K562 (cell line): ENCODE measurements at regions not wholly inside any gene's neighbourhood (a gene's known extent, or its start where the extent isn't known, plus 50 kb on each side); places are given as distances from the start of the nearest gene placed in this dataset.

Experiments
- ATAC-seq: fragments of 200-7000 bp; cut with Tn5 transposase; 3 replicates; pipeline ENCODE4 v1.9.1; 2020; ENCODE audit warnings: moderate library complexity
- BruUV-seq: library from RNA; stranded (reverse); fragments of 400-500 nt; replicated peaks from 2 replicates; lab custom pipeline; 2021; lab: Mats Ljungman, UMichigan
- CTCF ChIA-PET: fragments of 300-600 bp; formaldehyde crosslinking; extraction: SDS; loops from one replicate; lab custom pipeline; 2021; ENCODE audit warnings: low intra/inter-chr PET ratio; lab: Yijun Ruan, JAX
- POLR2A ChIA-PET: fragments of 300-600, 350-650 bp; sonication (Branson Sonifier 250); formaldehyde crosslinking; extraction: SDS; loops from one replicate; lab custom pipeline; 2021; ENCODE audit warnings: antibody characterized with exemption, inconsistent platforms; lab: Yijun Ruan, JAX
- DNase-seq, 4 experiments: peaks; one replicate each; pipeline versions ENCODE4 v3.0.0 to v3.0.0-alpha.2; 2011 to 2018; ENCODE audit warnings: low spot score in 3 of 4, mixed read lengths in 3 of 4; ENCODE audit errors: extremely low read depth in 1 of 4
- FAIRE-seq: peaks from 2 replicates; lab custom pipeline; 2011; peaks lifted over from hg19 to GRCh38; lab: Jason Lieb, UNC
- H2AFZ ChIP-seq: 2 replicates; pipeline ENCODE4 v1.6.0; 2011; ENCODE audit warnings: low read depth, low read length, control low read depth, inconsistent platforms
- H3K27ac ChIP-seq: fragments of 200-600 bp; 3 replicates; pipeline ENCODE4 v1.8.0; 2011; ENCODE audit warnings: low read depth, mild to moderate bottlenecking, control low read depth, inconsistent platforms, low read length, moderate library complexity, mixed read lengths; ENCODE audit errors: extremely low read depth
- H3K27me3 ChIP-seq, 2 experiments: fragments of 300-600 bp in 1 of 2; 2 replicates in 1 of 2; 3 replicates in 1 of 2; pipeline versions ENCODE4 v1.6.0 to v1.8.0; 2011; ENCODE audit warnings: inconsistent platforms in 2 of 2, low read length in 2 of 2, mild to moderate bottlenecking in 1 of 2, mixed read lengths in 1 of 2, moderate library complexity in 1 of 2; ENCODE audit not compliant: control insufficient read depth in 2 of 2, insufficient read depth in 2 of 2
- H3K36me3 ChIP-seq: fragments of 300-600 bp; 3 replicates; pipeline ENCODE4 v1.8.0; 2011; ENCODE audit warnings: mild to moderate bottlenecking, low read length, inconsistent platforms; ENCODE audit not compliant: control insufficient read depth, insufficient read depth
- H3K4me1 ChIP-seq, 2 experiments: fragments of 200-600 bp in 1 of 2; replicated peaks in 1 of 2; 2 replicates in 1 of 2; 3 replicates in 1 of 2; pipeline versions ENCODE4 v1.5.1 to v1.8.0; 2011; ENCODE audit warnings: inconsistent platforms in 2 of 2, low read length in 2 of 2, mild to moderate bottlenecking in 1 of 2, mixed read lengths in 1 of 2, moderate library complexity in 1 of 2; ENCODE audit not compliant: control insufficient read depth in 2 of 2, insufficient read depth in 2 of 2
- H3K4me2 ChIP-seq: 2 replicates; pipeline ENCODE4 v1.6.1; 2011; ENCODE audit warnings: low read length, control low read depth, inconsistent platforms, mixed read lengths; ENCODE audit not compliant: insufficient read depth
- H3K4me3 ChIP-seq: fragments of 200-600 bp; sonication (generic), shearing (Covaris generic); 2 replicates; pipeline ENCODE4 v1.5.1; 2016; ENCODE audit warnings: control low read depth, inconsistent platforms
- H3K79me2 ChIP-seq: fragments of 200-600 bp; 3 replicates; pipeline ENCODE4 v1.8.0; 2011; ENCODE audit warnings: low read length, inconsistent platforms; ENCODE audit not compliant: control insufficient read depth, insufficient read depth
- H3K9ac ChIP-seq, 2 experiments: 2 replicates each; pipeline versions ENCODE4 v1.6.0 to v1.6.1; 2011; ENCODE audit warnings: low read depth in 2 of 2, low read length in 2 of 2, control low read depth in 1 of 2, inconsistent platforms in 1 of 2, mild to moderate bottlenecking in 1 of 2, mixed read lengths in 1 of 2; ENCODE audit not compliant: insufficient read depth in 1 of 2
- H3K9me1 ChIP-seq: one replicate; pipeline ENCODE4 v1.6.0; 2011; ENCODE audit warnings: inconsistent platforms, mild to moderate bottlenecking, low read length, moderate library complexity; ENCODE audit not compliant: control insufficient read depth, insufficient read depth
- H3K9me3 ChIP-seq: replicated peaks from 2 replicates; pipeline ENCODE4 v1.5.1; 2011; ENCODE audit warnings: low read depth, low read length, inconsistent platforms; ENCODE audit not compliant: control insufficient read depth, insufficient read depth
- H4K20me1 ChIP-seq: replicated peaks from 2 replicates; pipeline ENCODE4 v1.6.1; 2011; ENCODE audit warnings: low read length, inconsistent platforms, mixed read lengths; ENCODE audit not compliant: control insufficient read depth, insufficient read depth
- ARHGAP35 ChIP-seq: fragments of 450-650 bp; IDR thresholded peaks from 2 replicates; pipeline ENCODE4 v1.6.1; 2018; ENCODE audit not compliant: partially characterized antibody
- ATF3 ChIP-seq, 2 experiments: fragments of 450-650 bp in 1 of 2; sonication (generic) in 1 of 2; formaldehyde crosslinking in 1 of 2; IDR thresholded peaks in 1 of 2; conservative IDR thresholded peaks in 1 of 2; 2 replicates each; pipeline versions ENCODE4 v1.6.1 to v1.8.1; 2016 to 2023; ENCODE audit warnings: mild to moderate bottlenecking in 2 of 2, moderate library complexity in 2 of 2, inconsistent platforms in 1 of 2, missing genetic modification reagents in 1 of 2
- CHCHD3 ChIP-seq: fragments of 250-450 bp; sonication (Bioruptor Pico); IDR thresholded peaks from 2 replicates; pipeline ENCODE4 v2.1.2; 2022; ENCODE audit warnings: mild to moderate bottlenecking
- HDAC3 ChIP-seq: fragments of 450-650 bp; IDR thresholded peaks from 2 replicates; pipeline ENCODE4 v1.6.1; 2018; ENCODE audit warnings: borderline replicate concordance, mild to moderate bottlenecking, moderate library complexity; ENCODE audit not compliant: partially characterized antibody
- IFI16 ChIP-seq: fragments of 250-450 bp; sonication (Bioruptor Pico); IDR thresholded peaks from 2 replicates; pipeline ENCODE4 v2.1.2; 2022; ENCODE audit warnings: mild to moderate bottlenecking, inconsistent platforms
- KLF6 ChIP-seq: fragments of 250-450 bp; sonication (Bioruptor Pico); IDR thresholded peaks from 2 replicates; pipeline ENCODE4 v1.4.0; 2020; ENCODE audit warnings: mild to moderate bottlenecking, moderate library complexity, borderline replicate concordance
- SMARCE1 ChIP-seq: fragments of 450-650 bp; IDR thresholded peaks from 2 replicates; pipeline ENCODE4 v1.7.1; 2016; ENCODE audit warnings: mild to moderate bottlenecking
- TRIM28 ChIP-seq: fragments of 450-650 bp; IDR thresholded peaks from 2 replicates; pipeline ENCODE4 v1.6.1; 2017
- ZNF133 ChIP-seq: fragments of 250-450 bp; sonication (Bioruptor Pico); IDR thresholded peaks from 2 replicates; pipeline ENCODE4 v1.4.0; 2020; ENCODE audit warnings: mild to moderate bottlenecking
- ZNF239 ChIP-seq: fragments of 250-450 bp; sonication (Bioruptor Pico); IDR thresholded peaks from 2 replicates; pipeline ENCODE4 v1.4.0; 2020; ENCODE audit warnings: mild to moderate bottlenecking
- ZNF41 ChIP-seq: fragments of 250-450 bp; sonication (Bioruptor Pico); conservative IDR thresholded peaks from 2 replicates; pipeline ENCODE4 v1.4.0; 2020; ENCODE audit warnings: mild to moderate bottlenecking
- ZNF75A ChIP-seq: fragments of 450-650 bp; formaldehyde crosslinking; IDR thresholded peaks from 2 replicates; pipeline ENCODE4 v1.4.0; 2020; ENCODE audit warnings: mild to moderate bottlenecking
- WGBS: fragments of 100-300 bp; shearing (Covaris generic); methylation state at CpG from one replicate; pipeline ENCODE4 v1.1.6; 2016; ENCODE audit warnings: low coverage, mixed read lengths; ENCODE audit not compliant: insufficient coverage; ENCODE audit errors: missing lambda C conversion rate; 5-methylcytosine and 5-hydroxymethylcytosine counted together
- in situ Hi-C: fragments of 300-500 bp; cut with MboI; formaldehyde crosslinking; loops from 4 replicates; pipeline ENCODE4 v1.15.0; 2018; ENCODE audit warnings: inconsistent platforms, mixed read lengths
- intact Hi-C: fragments of 100-400 bp; cut with micrococcal nuclease; formaldehyde crosslinking; loops from 2 replicates; pipeline ENCODE4 v1.14.2; 2022
- TF ChIP-seq, protein P1 (sequence below): sonication (generic); formaldehyde crosslinking; IDR thresholded peaks from 2 replicates; pipeline ENCODE4 v1.8.1; 2022; ENCODE audit warnings: missing genetic modification reagents

GRCh38 chr1:113012149-113012548, 56.2 kb upstream of the SLC16A1 start:
- no peak overlapping the region for H3K27ac ChIP-seq
- no peak overlapping the region for H2AFZ ChIP-seq
- WGBS: 26% methylated on average over 1 of the region's 1 CpG
- ChIA-PET POLR2A (no interaction called here), CTCF (no interaction called here)
- in situ Hi-C loops (no loop called here), intact Hi-C loops (no loop called here)
- FAIRE-seq: no peak
- H3K9me1 ChIP-seq: no peaks in the 10 kb centered on the region
- no peak for TF ChIP-seq SMARCE1
- no peak for TF ChIP-seq IFI16 (CRISPR knock-in tag)
- no peak for TF ChIP-seq TRIM28
- no peak for TF ChIP-seq CHCHD3 (CRISPR knock-in tag)
- TF ChIP-seq ZNF75A (CRISPR knock-in tag): no peak
- no peak for TF ChIP-seq ZNF133 (CRISPR knock-in tag)
- no peak for TF ChIP-seq ARHGAP35
- TF ChIP-seq ATF3 (IDR thresholded peaks at IDR 0.05): no peak
- TF ChIP-seq ATF3 (CRISPR knock-in tag; conservative IDR thresholded peaks at IDR 0.05): no peak
- no peak for TF ChIP-seq ZNF41 (CRISPR knock-in tag)
- no peak for TF ChIP-seq HDAC3
- TF ChIP-seq ZNF239 (CRISPR knock-in tag): no peak
- TF ChIP-seq, protein P1, sequence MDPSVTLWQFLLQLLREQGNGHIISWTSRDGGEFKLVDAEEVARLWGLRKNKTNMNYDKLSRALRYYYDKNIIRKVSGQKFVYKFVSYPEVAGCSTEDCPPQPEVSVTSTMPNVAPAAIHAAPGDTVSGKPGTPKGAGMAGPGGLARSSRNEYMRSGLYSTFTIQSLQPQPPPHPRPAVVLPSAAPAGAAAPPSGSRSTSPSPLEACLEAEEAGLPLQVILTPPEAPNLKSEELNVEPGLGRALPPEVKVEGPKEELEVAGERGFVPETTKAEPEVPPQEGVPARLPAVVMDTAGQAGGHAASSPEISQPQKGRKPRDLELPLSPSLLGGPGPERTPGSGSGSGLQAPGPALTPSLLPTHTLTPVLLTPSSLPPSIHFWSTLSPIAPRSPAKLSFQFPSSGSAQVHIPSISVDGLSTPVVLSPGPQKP: no peak
- no peak for TF ChIP-seq KLF6 (CRISPR knock-in tag)
- H3K4me2 ChIP-seq: no peak overlapping the region
- no peaks in the 10 kb centered on the region; a peak in 1 of 5 replicates for H3K4me1 ChIP-seq
- H3K36me3 ChIP-seq: no peaks in the 10 kb centered on the region
- H3K27me3 ChIP-seq: no peaks in the 10 kb centered on the region
- no peaks in the 10 kb centered on the region for H3K9me3 ChIP-seq
- no TSS peak for BruUV-seq
- no peaks in the 10 kb centered on the region for H4K20me1 ChIP-seq
- no peaks in the 10 kb centered on the region for H3K79me2 ChIP-seq
- no peak for ATAC-seq
- no peak overlapping the region for H3K9ac ChIP-seq
- DNase-seq: no peak
- no peak overlapping the region for H3K4me3 ChIP-seq
